ENCODE measurements at regions not wholly inside any gene's neighbourhood (a gene's known extent, or its start where the extent isn't known, plus 50 kb on each side); places are given as distances from the start of the nearest gene placed in this dataset.

DNA sequence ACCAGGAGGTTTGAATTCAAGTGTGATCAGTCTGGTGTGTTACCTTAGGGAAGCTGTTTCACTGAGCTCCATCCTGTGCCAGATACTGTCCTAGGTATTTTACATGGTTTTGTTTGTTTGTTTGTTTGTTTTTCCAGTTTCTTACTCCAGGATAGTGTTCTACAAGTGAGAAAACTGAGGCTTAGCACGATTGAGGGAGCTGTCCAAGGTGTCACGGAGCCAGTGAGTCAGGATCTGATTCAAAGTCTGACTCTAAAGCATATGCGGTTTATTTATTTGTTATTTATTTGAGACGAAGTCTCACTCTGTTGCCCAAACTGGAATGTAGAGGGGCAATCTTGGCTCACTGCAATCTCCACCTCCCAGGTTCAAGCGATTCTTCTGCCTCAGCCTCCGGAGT is 79.7 kb upstream of the GNG2 start:
- WGBS, 3 donors: 32 to 46% (median 37%) methylated on average over 6 of the region's 6 CpGs
- no peak for DNase-seq
- intact Hi-C loops (cut with DNase I): no loop called here
- H3K36me3 ChIP-seq: no peaks in the 10 kb centered on the region
- H3K27ac ChIP-seq: no peak overlapping the region
- no peak overlapping the region for H3K4me3 ChIP-seq
- TF ChIP-seq EP300 (IDR thresholded peaks at IDR 0.05): no peak
- TF ChIP-seq POLR2A (IDR thresholded peaks at IDR 0.05): no peak
- TF ChIP-seq, protein P1, sequence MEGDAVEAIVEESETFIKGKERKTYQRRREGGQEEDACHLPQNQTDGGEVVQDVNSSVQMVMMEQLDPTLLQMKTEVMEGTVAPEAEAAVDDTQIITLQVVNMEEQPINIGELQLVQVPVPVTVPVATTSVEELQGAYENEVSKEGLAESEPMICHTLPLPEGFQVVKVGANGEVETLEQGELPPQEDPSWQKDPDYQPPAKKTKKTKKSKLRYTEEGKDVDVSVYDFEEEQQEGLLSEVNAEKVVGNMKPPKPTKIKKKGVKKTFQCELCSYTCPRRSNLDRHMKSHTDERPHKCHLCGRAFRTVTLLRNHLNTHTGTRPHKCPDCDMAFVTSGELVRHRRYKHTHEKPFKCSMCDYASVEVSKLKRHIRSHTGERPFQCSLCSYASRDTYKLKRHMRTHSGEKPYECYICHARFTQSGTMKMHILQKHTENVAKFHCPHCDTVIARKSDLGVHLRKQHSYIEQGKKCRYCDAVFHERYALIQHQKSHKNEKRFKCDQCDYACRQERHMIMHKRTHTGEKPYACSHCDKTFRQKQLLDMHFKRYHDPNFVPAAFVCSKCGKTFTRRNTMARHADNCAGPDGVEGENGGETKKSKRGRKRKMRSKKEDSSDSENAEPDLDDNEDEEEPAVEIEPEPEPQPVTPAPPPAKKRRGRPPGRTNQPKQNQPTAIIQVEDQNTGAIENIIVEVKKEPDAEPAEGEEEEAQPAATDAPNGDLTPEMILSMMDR (IDR thresholded peaks at IDR 0.05): no peak
- no peaks in the 10 kb centered on the region for H3K27me3 ChIP-seq
- H3K4me1 ChIP-seq (ENCODE audit: insufficient read depth): no peaks in the 10 kb centered on the region
- no peaks in the 10 kb centered on the region for H3K9me3 ChIP-seq

DNA sequence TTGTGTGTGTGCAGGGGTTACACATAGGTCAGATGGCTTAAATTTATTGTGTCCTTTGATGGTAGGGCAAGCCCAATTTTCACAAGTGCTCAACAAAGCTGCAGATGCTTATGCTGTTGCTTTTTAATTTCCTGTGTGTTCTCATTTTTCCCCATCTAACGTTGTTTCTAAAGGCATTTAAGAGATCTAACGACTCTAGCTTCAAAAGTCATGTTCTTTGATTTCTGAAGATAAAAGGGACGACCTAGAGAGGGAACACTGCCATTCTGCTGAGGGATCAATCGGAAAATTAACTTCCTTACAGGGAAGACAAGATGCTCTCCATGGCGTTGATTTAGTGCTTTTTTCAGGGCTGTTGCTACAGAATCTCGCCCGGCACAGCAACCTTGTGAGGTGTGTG is 79.0 kb upstream of the GNG2 start:
- H3K9me3 ChIP-seq: no peaks in the 10 kb centered on the region
- 67 to 78% (median 68%) methylated on average over 7 of the region's 7 CpGs for WGBS, 3 donors

DNA sequence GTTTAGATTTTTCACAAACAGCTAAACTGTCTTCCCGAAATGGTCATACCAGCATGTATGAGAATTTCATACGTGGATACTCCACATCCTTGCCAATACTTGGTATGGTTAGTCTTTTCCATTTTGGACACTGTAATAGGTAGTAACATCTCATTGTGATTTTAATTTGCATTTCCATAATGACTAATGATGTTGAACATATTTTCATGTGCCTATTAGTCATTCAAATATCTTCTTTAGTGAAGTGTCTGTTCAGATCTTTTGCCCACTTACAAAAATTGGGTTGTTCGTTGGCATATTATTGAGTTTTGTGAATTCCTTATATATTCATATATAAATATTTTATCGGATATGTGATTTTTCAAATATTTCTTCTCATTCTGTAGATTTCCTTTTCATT is 78.0 kb upstream of the GNG2 start:
- Histone ChIP-seq H3K36me3 (no peaks in the 10 kb centered on the region), H3K27ac (no peak overlapping the region), H3K9me3 (no peaks in the 10 kb centered on the region), H3K27me3 (no peaks in the 10 kb centered on the region), H3K4me3 (no peak overlapping the region), H3K4me1 (ENCODE audit: insufficient read depth) (no peaks in the 10 kb centered on the region)
- DNase-seq: no peak
- intact Hi-C loops (cut with DNase I): no loop called here
- TF ChIP-seq, protein P1 (IDR thresholded peaks at IDR 0.05): no peak
- TF ChIP-seq EP300 (IDR thresholded peaks at IDR 0.05) (no peak), POLR2A (IDR thresholded peaks at IDR 0.05) (no peak)
- WGBS, 3 donors: 84 to 91% (median 86%) methylated on average over 4 of the region's 4 CpGs

More for the DNA sequence above, 79.0 kb upstream of the GNG2 start:
- no peaks in the 10 kb centered on the region for H3K36me3 ChIP-seq
- TF ChIP-seq POLR2A (IDR thresholded peaks at IDR 0.05): no peak
- TF ChIP-seq, protein P1 (IDR thresholded peaks at IDR 0.05): no peak
- TF ChIP-seq EP300 (IDR thresholded peaks at IDR 0.05): no peak
- no peak for DNase-seq
- no peak overlapping the region for H3K4me3 ChIP-seq
- H3K27ac ChIP-seq: no peak overlapping the region
- H3K27me3 ChIP-seq: no peaks in the 10 kb centered on the region
- no peaks in the 10 kb centered on the region for H3K4me1 ChIP-seq (ENCODE audit: insufficient read depth)
- intact Hi-C loops (cut with DNase I): no loop called here

DNA sequence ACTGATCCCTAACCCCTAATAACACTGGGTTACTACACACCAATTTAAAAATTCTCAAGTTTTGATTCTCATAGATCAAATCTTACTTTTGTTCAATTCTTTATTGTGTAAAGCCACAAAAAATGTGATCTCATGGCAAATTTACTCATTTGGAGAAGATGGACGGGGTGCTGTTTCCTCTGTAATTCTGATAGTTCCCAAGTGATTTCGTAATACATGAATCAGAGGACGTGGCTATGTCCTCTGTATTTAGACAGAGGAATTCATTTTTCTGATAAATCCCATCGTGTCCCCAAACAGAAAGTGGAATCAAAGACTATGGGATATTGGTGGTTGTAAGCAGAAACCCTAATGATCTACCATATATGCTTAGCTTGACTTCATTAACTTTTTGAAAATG is 76.6 kb upstream of the GNG2 start:
- Histone ChIP-seq H3K4me1 (ENCODE audit: insufficient read depth) (no peaks in the 10 kb centered on the region), H3K27me3 (no peaks in the 10 kb centered on the region), H3K4me3 (no peak overlapping the region), H3K9me3 (no peaks in the 10 kb centered on the region), H3K36me3 (no peaks in the 10 kb centered on the region), H3K27ac (no peak overlapping the region)
- TF ChIP-seq, protein P1 (IDR thresholded peaks at IDR 0.05): no peak
- TF ChIP-seq POLR2A (IDR thresholded peaks at IDR 0.05): no peak
- no peak for TF ChIP-seq EP300 (IDR thresholded peaks at IDR 0.05)
- intact Hi-C loops (cut with DNase I): no loop called here
- 38 to 58% (median 42%) methylated on average over 4 of the region's 4 CpGs for WGBS, 3 donors
- DNase-seq: no peak

DNA sequence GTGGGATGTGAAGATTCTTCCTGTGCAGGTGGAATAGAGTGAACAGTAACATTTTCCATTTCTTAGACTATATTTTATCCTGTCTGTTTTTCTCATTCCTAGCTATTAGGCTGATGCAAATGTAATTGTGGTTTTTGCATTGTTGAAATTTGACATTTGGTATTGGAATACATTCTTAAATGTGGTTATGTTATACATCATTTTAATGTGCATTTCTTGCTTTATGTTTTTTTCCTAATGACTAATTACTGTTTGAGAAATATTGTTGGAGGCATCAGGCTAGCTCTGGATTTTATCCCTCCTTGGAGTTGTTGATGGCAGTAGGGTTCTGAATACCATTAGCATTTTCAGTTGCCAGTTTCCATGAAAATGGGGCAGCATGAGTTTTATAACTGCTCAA is 75.9 kb upstream of the GNG2 start:
- no peak for TF ChIP-seq EP300 (IDR thresholded peaks at IDR 0.05)
- no peak for TF ChIP-seq POLR2A (IDR thresholded peaks at IDR 0.05)
- TF ChIP-seq, protein P1 (IDR thresholded peaks at IDR 0.05): no peak
- H3K36me3 ChIP-seq: no peaks in the 10 kb centered on the region
- H3K27me3 ChIP-seq: no peaks in the 10 kb centered on the region
- H3K4me3 ChIP-seq: no peak overlapping the region
- H3K27ac ChIP-seq: no peak overlapping the region
- H3K4me1 ChIP-seq (ENCODE audit: insufficient read depth): no peaks in the 10 kb centered on the region
- H3K9me3 ChIP-seq: no peaks in the 10 kb centered on the region
- no peak for DNase-seq
- intact Hi-C loops (cut with DNase I): no loop called here
